H9 (cell line): ENCODE measurements at regions not wholly inside any gene's neighbourhood (a gene's known extent, or its start where the extent isn't known, plus 50 kb on each side); places are given as distances from the start of the nearest gene placed in this dataset.

Experiments used
- DNase-seq: peaks from one replicate; pipeline ENCODE4 v3.0.0-alpha.2; 2017
- H2AFZ ChIP-seq: one replicate; pipeline ENCODE4 v1.6.1; 2013; ENCODE audit warnings: mild to moderate bottlenecking, low read length, control low read depth, moderate library complexity
- H2AK5ac ChIP-seq: 2 replicates; pipeline ENCODE4 v1.6.1; 2013; ENCODE audit warnings: low read length, control low read depth, mixed read lengths; ENCODE audit not compliant: insufficient read length
- H2BK120ac ChIP-seq: one replicate; pipeline ENCODE4 v1.6.1; 2013; ENCODE audit warnings: low read depth, mild to moderate bottlenecking, low read length, control low read depth, inconsistent platforms; ENCODE audit not compliant: poor library complexity, severe bottlenecking
- H2BK12ac ChIP-seq: 2 replicates; pipeline ENCODE4 v1.6.1; 2013; ENCODE audit warnings: low read length, control low read depth, mixed read lengths, low read depth; ENCODE audit not compliant: insufficient read length
- H2BK15ac ChIP-seq: 2 replicates; pipeline ENCODE4 v1.6.1; 2013; ENCODE audit warnings: low read depth, low read length, control low read depth
- H2BK20ac ChIP-seq: one replicate; pipeline ENCODE4 v1.6.1; 2013; ENCODE audit warnings: low read depth, mild to moderate bottlenecking, low read length, control low read depth, inconsistent platforms; ENCODE audit not compliant: poor library complexity, severe bottlenecking
- H2BK5ac ChIP-seq: 2 replicates; pipeline ENCODE4 v1.6.1; 2013; ENCODE audit warnings: low read length, control low read depth, mixed read lengths; ENCODE audit not compliant: insufficient read length
- H3K14ac ChIP-seq: 2 replicates; pipeline ENCODE4 v1.6.1; 2013; ENCODE audit warnings: low read length, control low read depth; ENCODE audit not compliant: insufficient read depth
- H3K18ac ChIP-seq: 2 replicates; pipeline ENCODE4 v1.6.1; 2013; ENCODE audit warnings: low read depth, mild to moderate bottlenecking, mixed read lengths, low read length, control low read depth; ENCODE audit not compliant: insufficient read length
- H3K23ac ChIP-seq: 2 replicates; pipeline ENCODE4 v1.6.1; 2013; ENCODE audit warnings: low read length, control low read depth, mixed read lengths, low read depth; ENCODE audit not compliant: insufficient read length
- H3K23me2 ChIP-seq: 2 replicates; pipeline ENCODE4 v1.6.1; 2013; ENCODE audit warnings: low read depth, mild to moderate bottlenecking, mixed read lengths, low read length, control low read depth; ENCODE audit not compliant: insufficient read length, poor library complexity, severe bottlenecking
- H3K27ac ChIP-seq: 2 replicates; pipeline ENCODE4 v1.5.1; 2013; ENCODE audit warnings: low read length, control low read depth, mixed read lengths, low read depth; ENCODE audit not compliant: insufficient read length
- H3K27me3 ChIP-seq: 2 replicates; pipeline ENCODE4 v1.6.1; 2013; ENCODE audit warnings: low read length, control low read depth, inconsistent platforms; ENCODE audit not compliant: insufficient read depth
- H3K4ac ChIP-seq: 2 replicates; pipeline ENCODE4 v1.6.1; 2013; ENCODE audit warnings: low read depth, mild to moderate bottlenecking, control low read depth, inconsistent platforms, low read length, moderate library complexity
- H3K4me1 ChIP-seq: 2 replicates; pipeline ENCODE4 v1.6.1; 2013; ENCODE audit warnings: low read length, control low read depth, inconsistent platforms; ENCODE audit not compliant: insufficient read depth
- H3K4me2 ChIP-seq: 2 replicates; pipeline ENCODE4 v1.6.1; 2013; ENCODE audit warnings: low read length, control low read depth, mixed read lengths; ENCODE audit not compliant: insufficient read length, insufficient read depth
- H3K56ac ChIP-seq: 2 replicates; pipeline ENCODE4 v1.6.1; 2013; ENCODE audit warnings: low read depth, mild to moderate bottlenecking, mixed read lengths, low read length, control low read depth; ENCODE audit not compliant: insufficient read length
- H3K79me1 ChIP-seq: 2 replicates; pipeline ENCODE4 v1.6.1; 2013; ENCODE audit warnings: low read depth, mild to moderate bottlenecking, moderate library complexity, low read length, control low read depth, inconsistent platforms; ENCODE audit not compliant: insufficient read depth, poor library complexity, severe bottlenecking
- H3K79me2 ChIP-seq: 2 replicates; pipeline ENCODE4 v1.6.1; 2013; ENCODE audit warnings: low read length, control low read depth, inconsistent platforms; ENCODE audit not compliant: insufficient read depth
- H3K9ac ChIP-seq: 2 replicates; pipeline ENCODE4 v1.6.1; 2013; ENCODE audit warnings: low read length, control low read depth, mixed read lengths; ENCODE audit not compliant: insufficient read length; ENCODE audit errors: extremely low read depth
- H3K9me3 ChIP-seq: one replicate; pipeline ENCODE4 v1.6.1; 2013; ENCODE audit warnings: low read depth, low read length, inconsistent platforms; ENCODE audit not compliant: control insufficient read depth
- H3T11ph ChIP-seq: one replicate; pipeline ENCODE4 v1.6.1; 2013; ENCODE audit warnings: mild to moderate bottlenecking, low read length, control low read depth, inconsistent platforms
- H4K20me1 ChIP-seq: one replicate; pipeline ENCODE4 v1.6.1; 2013; ENCODE audit not compliant: control insufficient read depth, insufficient read length, insufficient read depth
- H4K5ac ChIP-seq: 2 replicates; pipeline ENCODE4 v1.6.1; 2013; ENCODE audit warnings: low read depth, mild to moderate bottlenecking, mixed read lengths, low read length, control low read depth; ENCODE audit not compliant: insufficient read length
- H4K8ac ChIP-seq: replicated peaks from 2 replicates; pipeline ENCODE4 v1.6.1; 2013; ENCODE audit warnings: low read length, control low read depth, mixed read lengths, low read depth; ENCODE audit not compliant: insufficient read length
- H4K91ac ChIP-seq: 2 replicates; pipeline ENCODE4 v1.6.1; 2013; ENCODE audit warnings: low read depth, mild to moderate bottlenecking, moderate library complexity, mixed read lengths, low read length, control low read depth; ENCODE audit not compliant: insufficient read length
- H3K27ac Mint-ChIP-seq, 3 experiments: 2 replicates in 2 of 3; 3 replicates in 1 of 3; pipeline ENCODE4 v1.8.0; 2020 to 2021; ENCODE audit warnings: mixed read lengths in 3 of 3, mild to moderate bottlenecking in 1 of 3, moderate library complexity in 1 of 3
- H3K27me3 Mint-ChIP-seq: 2 replicates; pipeline ENCODE4 v1.8.0; 2021; ENCODE audit warnings: low read depth, mild to moderate bottlenecking, moderate library complexity, mixed read lengths
- H3K36me3 Mint-ChIP-seq, 3 experiments: 2 replicates in 2 of 3; 3 replicates in 1 of 3; pipeline ENCODE4 v1.8.0; 2020 to 2021; ENCODE audit warnings: low read depth in 3 of 3, mixed read lengths in 3 of 3; ENCODE audit not compliant: insufficient read depth in 1 of 3
- H3K4me1 Mint-ChIP-seq, 2 experiments: 2 replicates each; pipeline ENCODE4 v1.8.0; 2020; ENCODE audit warnings: mixed read lengths in 2 of 2
- H3K4me3 Mint-ChIP-seq, 2 experiments: 2 replicates in 1 of 2; 3 replicates in 1 of 2; pipeline ENCODE4 v1.8.0; 2020 to 2021; ENCODE audit warnings: mild to moderate bottlenecking in 2 of 2, mixed read lengths in 2 of 2, moderate library complexity in 1 of 2
- H3K9me3 Mint-ChIP-seq, 2 experiments: 2 replicates in 1 of 2; 3 replicates in 1 of 2; pipeline ENCODE4 v1.8.0; 2020; ENCODE audit warnings: mild to moderate bottlenecking in 2 of 2, mixed read lengths in 2 of 2, moderate library complexity in 1 of 2
- CTCF ChIP-seq: fragments of 200-600 bp; sonication (generic); conservative IDR thresholded peaks from 3 replicates; pipeline ENCODE4 v1.8.0; 2021; ENCODE audit warnings: antibody characterized with exemption, mild to moderate bottlenecking
- whole genome bisulfite sequencing: extraction: QIAGEN DNeasy Blood & Tissue Kit; methylation state at CpG from one replicate; pipeline ENCODE4 v1.1.7; 2013; ENCODE audit warnings: missing lambda C conversion rate, low lambda C conversion rate, mixed read lengths; ENCODE audit not compliant: insufficient read length; ENCODE audit errors: extremely low coverage; 5-methylcytosine and 5-hydroxymethylcytosine counted together

- no peak overlapping the region for H3K23ac ChIP-seq
- H2BK5ac ChIP-seq: no peak overlapping the region
- H4K20me1 ChIP-seq: no peaks in the 10 kb centered on the region
- H3K4me1 ChIP-seq: no peaks in the 10 kb centered on the region
- H3K9me3 ChIP-seq: no peaks in the 10 kb centered on the region
- H3T11ph ChIP-seq: no peak overlapping the region
- H4K5ac ChIP-seq: no peak overlapping the region
- no peaks in the 10 kb centered on the region for H3K79me1 ChIP-seq
- no peak overlapping the region for H3K4me2 ChIP-seq
- H4K91ac ChIP-seq: no peak overlapping the region
- no peak overlapping the region for H2BK15ac ChIP-seq
- H2BK20ac ChIP-seq: no peak overlapping the region
- no peak overlapping the region for H2AFZ ChIP-seq
- H2BK12ac ChIP-seq: no peak overlapping the region
- no peaks in the 10 kb centered on the region for H3K27me3 ChIP-seq
- WGBS: no CpG with 5 or more reads among the region's 5 CpGs
- H3K4ac ChIP-seq: no peak overlapping the region
- H3K27me3 Mint-ChIP-seq: no peaks in the 10 kb centered on the region
- no peak for TF ChIP-seq CTCF
- H3K27ac Mint-ChIP-seq: no peak overlapping the region
- H3K14ac ChIP-seq: no peak overlapping the region
- no peak overlapping the region for H3K18ac ChIP-seq
- no peak for DNase-seq
- H3K4me3 Mint-ChIP-seq: no peak overlapping the region
- no peaks in the 10 kb centered on the region for H3K36me3 Mint-ChIP-seq
- no peak overlapping the region for H3K9ac ChIP-seq
- no peaks in the 10 kb centered on the region for H3K23me2 ChIP-seq
- no peak overlapping the region for H2BK120ac ChIP-seq
- no peaks in the 10 kb centered on the region for H3K4me1 Mint-ChIP-seq
- H3K79me2 ChIP-seq: no peaks in the 10 kb centered on the region
- no peak overlapping the region for H2AK5ac ChIP-seq
- no peak overlapping the region for H3K27ac ChIP-seq
- H4K8ac ChIP-seq: no peak overlapping the region
- H3K56ac ChIP-seq: no peak overlapping the region
- H3K9me3 Mint-ChIP-seq: no peaks in the 10 kb centered on the region
Observed at GRCh38 chr4:159639671-159640323, 536.9 kb downstream of the RAPGEF2 start.
